ENCODE measurements at regions not wholly inside any gene's neighbourhood (a gene's known extent, or its start where the extent isn't known, plus 50 kb on each side); places are given as distances from the start of the nearest gene placed in this dataset.

- Histone ChIP-seq H2AK5ac (ENCODE audit: insufficient read length, low read length) (no peak overlapping the region), H3K23ac (ENCODE audit: insufficient read length, low read depth, low read length) (no peak overlapping the region), H4K20me1 (ENCODE audit: control insufficient read depth, insufficient read depth, insufficient read length) (no peaks in the 10 kb centered on the region), H2BK15ac (ENCODE audit: low read depth, low read length) (no peak overlapping the region), H3K4me1 (ENCODE audit: insufficient read depth, low read length) (no peaks in the 10 kb centered on the region), H3K4ac (ENCODE audit: low read depth, low read length) (no peak overlapping the region), H3K79me2 (ENCODE audit: insufficient read depth, low read length) (no peaks in the 10 kb centered on the region), H2BK5ac (ENCODE audit: insufficient read length, low read length) (no peak overlapping the region), H2AFZ (ENCODE audit: low read length) (no peak overlapping the region), H4K5ac (ENCODE audit: insufficient read length, low read depth, low read length) (no peak overlapping the region), H3K27me3 (ENCODE audit: insufficient read depth, low read length) (no peaks in the 10 kb centered on the region; the same call in 1 of the 2 replicates), H3K9me3 (ENCODE audit: control insufficient read depth, low read depth, low read length) (no peaks in the 10 kb centered on the region), H2BK12ac (ENCODE audit: insufficient read length, low read depth, low read length) (no peak overlapping the region), H3K9ac (ENCODE audit: extremely low read depth, insufficient read length, low read length) (no peak overlapping the region), H3T11ph (ENCODE audit: low read length) (no peak overlapping the region), H3K18ac (ENCODE audit: insufficient read length, low read depth, low read length) (no peak overlapping the region), H3K27ac (ENCODE audit: insufficient read length, low read depth, low read length) (no peak overlapping the region), H2BK120ac (ENCODE audit: low read depth, low read length, poor library complexity, severe bottlenecking) (no peak overlapping the region), H3K23me2 (ENCODE audit: insufficient read length, low read depth, low read length, poor library complexity, severe bottlenecking) (no peaks in the 10 kb centered on the region), H3K79me1 (ENCODE audit: insufficient read depth, low read depth, low read length, poor library complexity, severe bottlenecking) (no peaks in the 10 kb centered on the region), H3K56ac (ENCODE audit: insufficient read length, low read depth, low read length) (no peak overlapping the region), H4K91ac (ENCODE audit: insufficient read length, low read depth, low read length) (no peak overlapping the region), H3K4me2 (ENCODE audit: insufficient read depth, insufficient read length, low read length) (no peak overlapping the region), H3K14ac (ENCODE audit: insufficient read depth, low read length) (no peak overlapping the region), H2BK20ac (ENCODE audit: low read depth, low read length, poor library complexity, severe bottlenecking) (no peak overlapping the region), H4K8ac (replicated peaks; ENCODE audit: insufficient read length, low read depth, low read length) (no peak overlapping the region)
- no peak overlapping the region for H3K4me3 Mint-ChIP-seq
- peaks cover 0 to 3% of the 10 kb centered on the region in 2 experiments; a peak in 2 of 5 replicates for H3K9me3 Mint-ChIP-seq
- no peaks in the 10 kb centered on the region for H3K36me3 Mint-ChIP-seq (ENCODE audit: insufficient read depth in 1 of 3, low read depth in 3 of 3)
- no peak for TF ChIP-seq CTCF (conservative IDR thresholded peaks at IDR 0.05)
- DNase-seq, result no peak
- WGBS (ENCODE audit: extremely low coverage, insufficient read length, low lambda C conversion rate), result no CpG with 5 or more reads among the region's 1 CpG
- no peak overlapping the region for H3K27ac Mint-ChIP-seq
- H3K4me1 Mint-ChIP-seq, result peaks cover 6 to 9% of the 10 kb centered on the region in 2 experiments
- peaks cover 24% of the 10 kb centered on the region for H3K27me3 Mint-ChIP-seq (ENCODE audit: low read depth)
Observed at GRCh38 chr22:26964642-26965041, 307.3 kb downstream of the MIAT start.
